ENCODE measurements at regions not wholly inside any gene's neighbourhood (a gene's known extent, or its start where the extent isn't known, plus 50 kb on each side); places are given as distances from the start of the nearest gene placed in this dataset.

DNA sequence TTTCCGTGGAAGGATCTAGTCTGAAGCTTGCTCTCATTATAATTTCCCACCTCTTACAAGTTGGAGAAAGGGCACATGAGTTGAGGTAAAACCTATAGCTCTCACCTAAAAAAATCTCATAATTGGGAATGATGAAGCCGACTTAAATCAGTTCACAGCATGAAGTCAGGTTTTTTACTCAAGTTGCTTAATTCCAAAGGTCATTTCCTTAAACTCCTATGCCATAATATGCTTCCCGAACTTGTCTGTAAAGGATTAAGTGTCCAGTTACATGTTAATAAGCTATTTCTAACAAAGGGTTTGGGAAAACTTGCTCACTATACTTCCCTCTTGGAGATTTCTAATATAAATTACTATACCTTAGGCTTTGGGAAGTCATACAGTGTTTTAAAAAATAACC is 481.2 kb downstream of the NUP35 start:
- no peak overlapping the region for H3K27ac ChIP-seq (replicated peaks in 1 of 4)
- 90% methylated on average over 3 of the region's 3 CpGs for WGBS
- no peak for DNase-seq (ENCODE audit: extremely low spot score)
- H3K4me1 ChIP-seq = no peaks in the 10 kb centered on the region
- H3K36me3 ChIP-seq = no peaks in the 10 kb centered on the region
- no peaks in the 10 kb centered on the region for H3K9me3 ChIP-seq
- intact Hi-C loops (cut with DNase I) = no loop called here
- TF ChIP-seq, protein P1, sequence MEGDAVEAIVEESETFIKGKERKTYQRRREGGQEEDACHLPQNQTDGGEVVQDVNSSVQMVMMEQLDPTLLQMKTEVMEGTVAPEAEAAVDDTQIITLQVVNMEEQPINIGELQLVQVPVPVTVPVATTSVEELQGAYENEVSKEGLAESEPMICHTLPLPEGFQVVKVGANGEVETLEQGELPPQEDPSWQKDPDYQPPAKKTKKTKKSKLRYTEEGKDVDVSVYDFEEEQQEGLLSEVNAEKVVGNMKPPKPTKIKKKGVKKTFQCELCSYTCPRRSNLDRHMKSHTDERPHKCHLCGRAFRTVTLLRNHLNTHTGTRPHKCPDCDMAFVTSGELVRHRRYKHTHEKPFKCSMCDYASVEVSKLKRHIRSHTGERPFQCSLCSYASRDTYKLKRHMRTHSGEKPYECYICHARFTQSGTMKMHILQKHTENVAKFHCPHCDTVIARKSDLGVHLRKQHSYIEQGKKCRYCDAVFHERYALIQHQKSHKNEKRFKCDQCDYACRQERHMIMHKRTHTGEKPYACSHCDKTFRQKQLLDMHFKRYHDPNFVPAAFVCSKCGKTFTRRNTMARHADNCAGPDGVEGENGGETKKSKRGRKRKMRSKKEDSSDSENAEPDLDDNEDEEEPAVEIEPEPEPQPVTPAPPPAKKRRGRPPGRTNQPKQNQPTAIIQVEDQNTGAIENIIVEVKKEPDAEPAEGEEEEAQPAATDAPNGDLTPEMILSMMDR (IDR thresholded peaks at IDR 0.05) = no peak
- no peak for TF ChIP-seq POLR2AphosphoS5 (IDR thresholded peaks at IDR 0.05)
- no peak for TF ChIP-seq POLR2A (IDR thresholded peaks at IDR 0.05; ENCODE audit: low read depth)
- TF ChIP-seq EP300 (IDR thresholded peaks at IDR 0.05) = no peak
- no peaks in the 10 kb centered on the region for H3K27me3 ChIP-seq
- H3K4me3 ChIP-seq = no peak overlapping the region

DNA sequence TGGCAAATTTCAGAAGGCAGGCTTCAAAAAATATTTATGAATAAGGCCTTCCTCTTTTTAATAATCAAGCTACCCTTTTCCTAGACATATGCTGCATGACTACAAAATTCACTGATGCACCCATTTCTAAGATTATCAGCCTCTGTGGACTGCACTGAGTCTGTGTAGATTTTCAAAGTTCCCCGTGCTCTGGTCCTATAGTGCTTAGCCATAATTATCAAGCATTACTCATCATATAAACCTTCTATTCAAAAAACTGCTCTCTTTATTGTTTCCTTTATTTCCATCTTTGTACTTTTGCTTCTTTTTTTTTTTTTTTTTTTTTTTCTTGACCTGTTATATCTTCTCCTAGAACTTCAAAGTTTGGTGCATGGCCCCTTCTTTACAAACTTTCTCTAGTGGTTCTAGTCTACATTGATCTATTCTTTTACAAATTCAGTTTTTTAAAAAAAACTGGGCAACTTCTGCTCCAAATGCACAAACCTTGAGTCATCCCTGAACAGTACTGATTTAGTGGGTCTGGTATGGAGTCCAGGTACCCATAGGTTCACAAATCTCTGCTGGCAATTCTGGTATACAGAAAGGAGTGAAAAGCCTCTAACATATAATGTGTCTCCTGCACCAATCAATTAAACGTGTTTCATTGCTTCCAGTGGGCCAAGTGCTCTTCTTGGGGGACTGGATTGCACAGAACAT is 481.9 kb downstream of the NUP35 start:
- Histone ChIP-seq H3K4me1 (no peaks in the 10 kb centered on the region), H3K36me3 (no peaks in the 10 kb centered on the region), H3K4me3 (no peak overlapping the region), H3K9me3 (no peaks in the 10 kb centered on the region), H3K27me3 (no peaks in the 10 kb centered on the region), H3K27ac (replicated peaks in 1 of 4) (no peak overlapping the region)
- 73% methylated on average over 2 of the region's 2 CpGs for WGBS
- TF ChIP-seq, protein P1 (IDR thresholded peaks at IDR 0.05) = no peak
- TF ChIP-seq EP300 (IDR thresholded peaks at IDR 0.05) = no peak
- no peak for TF ChIP-seq POLR2A (IDR thresholded peaks at IDR 0.05; ENCODE audit: low read depth)
- intact Hi-C loops (cut with DNase I) = no loop called here
- DNase-seq (ENCODE audit: extremely low spot score) = no peak

DNA sequence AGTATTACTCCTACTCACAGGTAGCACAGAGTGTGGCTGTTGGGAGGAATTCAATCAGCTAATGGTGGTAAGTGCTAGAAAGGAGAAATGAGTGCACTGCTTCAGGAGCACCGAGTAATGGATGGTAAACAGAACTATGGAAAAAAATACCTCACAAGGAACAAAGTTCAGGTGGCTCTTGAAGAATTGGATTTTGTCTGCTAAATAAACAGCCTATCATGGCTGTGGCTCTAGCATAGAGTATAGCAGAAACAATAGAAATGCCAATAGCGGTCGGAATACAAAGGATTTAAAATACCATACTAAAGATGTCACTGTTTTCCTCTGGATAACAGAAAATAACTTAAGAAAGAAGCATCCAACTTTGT is 482.5 kb downstream of the NUP35 start:
- intact Hi-C loops (cut with DNase I) = no loop called here
- no peaks in the 10 kb centered on the region for H3K9me3 ChIP-seq
- DNase-seq (ENCODE audit: extremely low spot score) = no peak
- no peaks in the 10 kb centered on the region for H3K27me3 ChIP-seq
- TF ChIP-seq POLR2A (IDR thresholded peaks at IDR 0.05; ENCODE audit: low read depth) (no peak), POLR2AphosphoS5 (IDR thresholded peaks at IDR 0.05) (no peak), EP300 (IDR thresholded peaks at IDR 0.05) (no peak)
- TF ChIP-seq, protein P1 (IDR thresholded peaks at IDR 0.05) = no peak
- no peaks in the 10 kb centered on the region for H3K4me1 ChIP-seq
- no peaks in the 10 kb centered on the region for H3K36me3 ChIP-seq
- H3K27ac ChIP-seq (replicated peaks in 1 of 4) = no peak overlapping the region
- no peak overlapping the region for H3K4me3 ChIP-seq
- 77% methylated on average over 3 of the region's 3 CpGs for WGBS

DNA sequence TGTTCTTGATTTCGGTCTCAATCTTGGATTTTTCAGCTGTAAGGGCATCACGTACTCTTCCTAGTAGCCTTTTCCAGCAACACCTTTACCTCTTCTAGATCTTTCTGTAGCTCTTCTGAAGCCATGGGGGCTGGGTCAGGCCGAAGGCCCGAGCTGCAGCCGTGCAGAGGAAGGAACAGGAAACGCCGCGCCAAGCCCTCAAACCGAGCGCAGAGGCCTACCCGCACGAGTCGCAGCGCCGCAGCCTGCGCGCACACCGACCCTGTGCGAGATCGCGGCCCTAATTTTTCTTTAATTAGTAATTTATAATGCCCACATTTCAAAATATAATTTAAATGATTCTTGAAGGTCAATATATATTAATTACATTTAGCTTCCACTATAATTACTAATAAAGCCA is 483.8 kb downstream of the NUP35 start:
- no peak for DNase-seq (ENCODE audit: extremely low spot score)
- H3K4me1 ChIP-seq = no peaks in the 10 kb centered on the region
- no peaks in the 10 kb centered on the region for H3K36me3 ChIP-seq
- intact Hi-C loops (cut with DNase I) = no loop called here
- no peaks in the 10 kb centered on the region for H3K9me3 ChIP-seq
- 95% methylated on average over 21 of the region's 21 CpGs for WGBS
- H3K27ac ChIP-seq (replicated peaks in 1 of 4) = no peak overlapping the region
- H3K27me3 ChIP-seq = no peaks in the 10 kb centered on the region
- no peak overlapping the region for H3K4me3 ChIP-seq
- TF ChIP-seq, protein P1 (IDR thresholded peaks at IDR 0.05) = no peak
- TF ChIP-seq POLR2AphosphoS5 (IDR thresholded peaks at IDR 0.05) (no peak), POLR2A (IDR thresholded peaks at IDR 0.05; ENCODE audit: low read depth) (no peak), EP300 (IDR thresholded peaks at IDR 0.05) (no peak)

DNA sequence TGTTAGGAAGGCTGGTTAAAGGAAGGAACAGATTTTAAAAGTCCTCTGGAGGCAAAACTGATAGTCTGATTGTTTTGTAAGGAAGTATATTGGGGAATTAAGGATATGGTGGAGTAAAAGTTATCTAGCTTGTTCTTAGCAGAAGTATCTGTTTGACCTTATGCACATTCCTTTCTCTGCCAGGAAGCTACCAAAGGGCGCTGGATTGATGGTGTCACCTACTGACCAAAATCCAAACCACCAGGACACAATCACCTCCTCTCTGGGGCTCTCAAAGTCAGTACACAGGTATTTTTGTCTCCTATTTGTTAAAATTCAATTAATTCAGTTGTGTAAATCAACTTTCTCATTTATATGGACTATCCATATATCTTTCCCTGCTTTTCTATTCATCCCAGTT is 484.5 kb downstream of the NUP35 start:
- WGBS = 93% methylated on average over 1 of the region's 1 CpG
- intact Hi-C loops (cut with DNase I) = no loop called here
- H3K27me3 ChIP-seq = no peaks in the 10 kb centered on the region
- H3K4me3 ChIP-seq = no peak overlapping the region
- DNase-seq (ENCODE audit: extremely low spot score) = no peak
- no peaks in the 10 kb centered on the region for H3K4me1 ChIP-seq
- H3K9me3 ChIP-seq = no peaks in the 10 kb centered on the region
- no peak overlapping the region for H3K27ac ChIP-seq (replicated peaks in 1 of 4)
- H3K36me3 ChIP-seq = no peaks in the 10 kb centered on the region
- TF ChIP-seq POLR2A (IDR thresholded peaks at IDR 0.05; ENCODE audit: low read depth) (no peak), EP300 (IDR thresholded peaks at IDR 0.05) (no peak), POLR2AphosphoS5 (IDR thresholded peaks at IDR 0.05) (no peak)
- TF ChIP-seq, protein P1 (IDR thresholded peaks at IDR 0.05) = no peak

All from esophagus muscularis mucosa (tissue), 4 donors.